Ishikawa (cell line): ENCODE measurements at regions not wholly inside any gene's neighbourhood (a gene's known extent, or its start where the extent isn't known, plus 50 kb on each side); places are given as distances from the start of the nearest gene placed in this dataset.

Experiments used
- CEBPB ChIP-seq: IDR thresholded peaks from 2 replicates; pipeline ENCODE4 v1.6.1; 2012
- CREB1 ChIP-seq: IDR thresholded peaks from 2 replicates; pipeline ENCODE4 v1.6.1; 2012; ENCODE audit warnings: low read depth
- EGR1 ChIP-seq: IDR thresholded peaks from 2 replicates; pipeline ENCODE4 v1.6.1; 2012
- EP300 ChIP-seq: IDR thresholded peaks from 2 replicates; pipeline ENCODE4 v1.6.1; 2012; ENCODE audit warnings: borderline replicate concordance
- FOXM1 ChIP-seq: IDR thresholded peaks from 2 replicates; pipeline ENCODE4 v1.6.1; 2012; ENCODE audit warnings: low read depth, borderline replicate concordance
- NFIC ChIP-seq: IDR thresholded peaks from 2 replicates; pipeline ENCODE4 v1.6.1; 2012
- RAD21 ChIP-seq: IDR thresholded peaks from 2 replicates; pipeline ENCODE4 v1.6.1; 2012; ENCODE audit warnings: low read depth
- TCF12 ChIP-seq: IDR thresholded peaks from 2 replicates; pipeline ENCODE4 v1.6.1; 2012; ENCODE audit warnings: low read depth
- TEAD4 ChIP-seq: IDR thresholded peaks from 2 replicates; pipeline ENCODE4 v1.6.1; 2012
- ZBTB7A ChIP-seq: IDR thresholded peaks from 2 replicates; pipeline ENCODE4 v1.6.1; 2012; ENCODE audit warnings: low read depth
- TF ChIP-seq, protein P1 (sequence below): IDR thresholded peaks from 2 replicates; pipeline ENCODE4 v1.6.1; 2012
- TF ChIP-seq, protein P2 (sequence below): IDR thresholded peaks from 2 replicates; pipeline ENCODE4 v1.6.1; 2012; ENCODE audit warnings: low read depth, mild to moderate bottlenecking

DNA sequence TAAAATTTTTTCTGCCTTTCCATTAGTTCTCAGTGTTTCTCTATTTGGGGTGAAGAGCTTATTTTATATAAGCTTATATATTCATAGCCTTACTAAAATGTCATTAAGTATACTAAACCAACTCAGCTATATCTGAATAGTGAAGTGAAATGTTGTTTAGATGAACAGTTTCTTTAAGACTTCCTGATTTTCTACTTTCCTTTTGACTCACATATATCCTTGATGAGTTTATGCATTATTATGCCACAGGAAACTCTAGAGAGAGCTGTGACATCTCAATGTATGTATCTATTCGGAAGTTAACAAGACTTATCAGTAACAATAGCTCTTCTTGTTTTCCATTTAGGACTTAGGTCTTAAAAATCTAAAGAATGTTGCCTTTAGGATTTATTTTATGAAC is 1491.8 kb upstream of the IGFBP7 start:
- TF ChIP-seq TCF12, result no peak
- no peak for TF ChIP-seq CEBPB
- no peak for TF ChIP-seq NFIC
- TF ChIP-seq, protein P1, sequence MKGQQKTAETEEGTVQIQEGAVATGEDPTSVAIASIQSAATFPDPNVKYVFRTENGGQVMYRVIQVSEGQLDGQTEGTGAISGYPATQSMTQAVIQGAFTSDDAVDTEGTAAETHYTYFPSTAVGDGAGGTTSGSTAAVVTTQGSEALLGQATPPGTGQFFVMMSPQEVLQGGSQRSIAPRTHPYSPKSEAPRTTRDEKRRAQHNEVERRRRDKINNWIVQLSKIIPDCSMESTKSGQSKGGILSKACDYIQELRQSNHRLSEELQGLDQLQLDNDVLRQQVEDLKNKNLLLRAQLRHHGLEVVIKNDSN, result no peak
- no peak for TF ChIP-seq EP300
- TF ChIP-seq, protein P2, sequence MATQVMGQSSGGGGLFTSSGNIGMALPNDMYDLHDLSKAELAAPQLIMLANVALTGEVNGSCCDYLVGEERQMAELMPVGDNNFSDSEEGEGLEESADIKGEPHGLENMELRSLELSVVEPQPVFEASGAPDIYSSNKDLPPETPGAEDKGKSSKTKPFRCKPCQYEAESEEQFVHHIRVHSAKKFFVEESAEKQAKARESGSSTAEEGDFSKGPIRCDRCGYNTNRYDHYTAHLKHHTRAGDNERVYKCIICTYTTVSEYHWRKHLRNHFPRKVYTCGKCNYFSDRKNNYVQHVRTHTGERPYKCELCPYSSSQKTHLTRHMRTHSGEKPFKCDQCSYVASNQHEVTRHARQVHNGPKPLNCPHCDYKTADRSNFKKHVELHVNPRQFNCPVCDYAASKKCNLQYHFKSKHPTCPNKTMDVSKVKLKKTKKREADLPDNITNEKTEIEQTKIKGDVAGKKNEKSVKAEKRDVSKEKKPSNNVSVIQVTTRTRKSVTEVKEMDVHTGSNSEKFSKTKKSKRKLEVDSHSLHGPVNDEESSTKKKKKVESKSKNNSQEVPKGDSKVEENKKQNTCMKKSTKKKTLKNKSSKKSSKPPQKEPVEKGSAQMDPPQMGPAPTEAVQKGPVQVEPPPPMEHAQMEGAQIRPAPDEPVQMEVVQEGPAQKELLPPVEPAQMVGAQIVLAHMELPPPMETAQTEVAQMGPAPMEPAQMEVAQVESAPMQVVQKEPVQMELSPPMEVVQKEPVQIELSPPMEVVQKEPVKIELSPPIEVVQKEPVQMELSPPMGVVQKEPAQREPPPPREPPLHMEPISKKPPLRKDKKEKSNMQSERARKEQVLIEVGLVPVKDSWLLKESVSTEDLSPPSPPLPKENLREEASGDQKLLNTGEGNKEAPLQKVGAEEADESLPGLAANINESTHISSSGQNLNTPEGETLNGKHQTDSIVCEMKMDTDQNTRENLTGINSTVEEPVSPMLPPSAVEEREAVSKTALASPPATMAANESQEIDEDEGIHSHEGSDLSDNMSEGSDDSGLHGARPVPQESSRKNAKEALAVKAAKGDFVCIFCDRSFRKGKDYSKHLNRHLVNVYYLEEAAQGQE, result no peak
- no peak for TF ChIP-seq ZBTB7A
- TF ChIP-seq EGR1, result no peak
- TF ChIP-seq TEAD4, result no peak
- no peak for TF ChIP-seq CREB1
- no peak for TF ChIP-seq FOXM1
- no peak for TF ChIP-seq RAD21
